IPS DF 19.7 (cell line): ENCODE measurements at regions not wholly inside any gene's neighbourhood (a gene's known extent, or its start where the extent isn't known, plus 50 kb on each side); places are given as distances from the start of the nearest gene placed in this dataset.

Experiments used
- DNase-seq: peaks from one replicate; pipeline ENCODE4 v3.0.0-alpha.2; 2013; ENCODE audit warnings: low read depth, low spot score

DNA sequence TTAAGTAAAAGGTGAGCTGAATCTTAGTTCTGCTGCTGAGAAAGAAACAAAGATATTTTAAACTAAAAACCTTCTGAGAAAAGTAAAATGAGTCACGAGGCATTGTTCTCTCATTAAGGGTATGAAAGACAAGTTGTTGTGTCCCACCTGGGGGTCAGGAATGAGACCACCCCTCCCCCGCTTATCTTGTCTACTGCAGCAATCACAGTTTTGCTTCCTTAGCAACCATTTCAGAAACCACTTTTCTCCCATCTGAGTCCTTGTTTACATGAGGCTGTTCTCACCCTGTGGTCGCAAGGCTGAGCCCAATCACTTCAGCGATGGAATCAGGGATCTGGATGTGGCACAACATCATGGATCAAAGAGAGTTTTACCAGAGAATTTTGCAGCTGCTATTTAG lies 377.6 kb upstream of the NETO1 start:
- DNase-seq: peak; percentile 56

GRCh38 chr18:73244401-73244800 lies 376.6 kb upstream of the NETO1 start:
- DNase-seq: no peak

DNA sequence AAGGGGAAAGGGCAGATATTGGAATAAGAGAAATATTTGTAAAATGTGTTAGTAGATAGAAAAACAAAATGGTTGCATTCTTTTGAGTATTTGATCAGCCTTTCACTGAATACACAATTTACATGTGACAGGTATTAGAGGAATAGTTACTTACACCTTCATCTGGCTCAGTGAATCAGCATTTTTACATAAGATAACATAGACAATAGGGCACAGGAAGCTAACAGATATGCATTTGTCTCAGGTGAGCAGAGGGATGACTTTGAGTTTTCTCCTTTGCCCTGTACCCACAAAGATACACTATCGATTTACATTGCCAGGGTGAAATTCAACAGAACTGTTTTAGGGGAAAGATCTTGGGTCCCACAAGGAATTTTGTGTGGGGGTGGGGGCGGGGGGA lies 373.1 kb upstream of the NETO1 start:
- DNase-seq: no peak

DNA sequence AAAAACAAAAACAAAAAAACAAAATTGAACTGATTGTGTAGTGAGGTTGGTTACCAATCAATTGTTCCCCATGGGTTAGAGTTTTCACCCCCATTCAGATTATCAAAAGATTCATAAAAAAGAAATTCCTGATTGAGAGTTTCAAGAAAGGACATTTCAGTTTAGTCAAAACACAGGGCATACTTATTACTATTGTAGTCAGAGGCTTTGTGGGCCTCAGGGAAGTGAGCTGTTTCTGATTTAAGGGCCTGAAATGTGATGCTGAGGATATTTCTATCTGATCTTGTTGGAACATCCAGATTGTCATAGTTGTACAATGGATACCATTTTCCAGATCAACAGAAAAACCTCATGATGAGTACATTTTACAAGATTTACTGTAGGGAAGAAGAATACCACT lies 368.1 kb upstream of the NETO1 start:
- no peak for DNase-seq

- DNase-seq: no peak
Measured at GRCh38 chr18:73235491-73235890, 367.7 kb upstream of the NETO1 start.

DNA sequence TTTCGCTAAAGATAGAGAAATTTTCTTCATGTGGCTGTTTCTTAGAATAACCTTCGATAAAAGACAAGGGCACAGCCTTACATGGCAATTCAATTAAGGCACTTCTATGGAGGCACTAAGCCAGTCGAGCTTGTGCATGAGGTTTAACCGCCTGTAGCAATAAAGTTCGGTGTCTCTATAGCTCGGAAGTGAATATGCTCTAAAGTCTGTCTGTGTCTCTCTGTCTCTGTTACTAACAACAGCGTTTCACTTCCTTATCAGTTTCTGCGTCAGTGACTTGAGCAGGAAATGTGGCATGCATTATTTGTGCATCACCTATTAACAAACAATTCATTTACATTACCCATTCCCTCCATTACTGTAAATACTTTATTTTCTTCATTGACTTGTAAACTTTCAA lies 365.1 kb upstream of the NETO1 start:
- no peak for DNase-seq

- DNase-seq: no peak
Measured at GRCh38 chr18:73220663-73221062, 352.9 kb upstream of the NETO1 start.

GRCh38 chr18:73218293-73218692 lies 350.5 kb upstream of the NETO1 start:
- DNase-seq: no peak

DNA sequence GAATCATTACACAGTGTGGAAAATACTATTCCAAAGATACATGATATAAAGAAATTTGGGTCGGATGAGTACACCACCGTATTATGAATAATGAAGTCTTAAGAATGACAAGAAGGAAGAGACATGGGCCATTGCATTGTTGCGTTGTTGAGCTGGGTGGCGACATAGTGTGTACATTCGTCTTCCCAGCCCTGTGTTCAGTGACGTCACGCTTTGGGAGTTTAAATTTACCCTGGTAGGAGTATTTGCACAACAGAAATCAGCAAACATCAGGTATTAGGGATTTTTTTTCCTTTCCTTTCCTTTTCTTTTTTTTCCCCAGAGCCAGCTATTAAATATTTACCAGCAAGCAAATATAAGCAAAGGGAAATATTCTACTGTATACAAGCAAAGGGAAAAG lies 347.2 kb upstream of the NETO1 start:
- no peak for DNase-seq

GRCh38 chr18:73212442-73212841 lies 344.7 kb upstream of the NETO1 start:
- DNase-seq: no peak

DNA sequence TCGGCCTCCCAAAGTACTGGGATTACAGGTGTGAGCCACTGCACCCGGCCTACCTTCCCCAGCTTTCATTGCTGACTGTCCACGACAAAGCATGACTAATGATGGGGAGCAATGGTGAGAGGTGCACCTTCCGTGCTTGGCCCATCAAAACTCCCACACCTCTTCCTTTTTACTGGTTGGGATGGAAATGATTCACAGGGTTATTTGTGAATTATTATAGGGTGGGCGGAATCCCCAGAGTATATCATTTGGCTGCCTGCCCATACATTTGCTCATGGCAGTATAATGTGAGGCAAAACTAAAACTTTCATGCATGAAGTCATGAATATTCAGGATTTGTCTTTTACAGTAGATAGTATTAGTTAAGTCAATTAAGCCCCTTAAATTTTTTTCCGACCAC lies 334.2 kb upstream of the NETO1 start:
- no peak for DNase-seq

DNA sequence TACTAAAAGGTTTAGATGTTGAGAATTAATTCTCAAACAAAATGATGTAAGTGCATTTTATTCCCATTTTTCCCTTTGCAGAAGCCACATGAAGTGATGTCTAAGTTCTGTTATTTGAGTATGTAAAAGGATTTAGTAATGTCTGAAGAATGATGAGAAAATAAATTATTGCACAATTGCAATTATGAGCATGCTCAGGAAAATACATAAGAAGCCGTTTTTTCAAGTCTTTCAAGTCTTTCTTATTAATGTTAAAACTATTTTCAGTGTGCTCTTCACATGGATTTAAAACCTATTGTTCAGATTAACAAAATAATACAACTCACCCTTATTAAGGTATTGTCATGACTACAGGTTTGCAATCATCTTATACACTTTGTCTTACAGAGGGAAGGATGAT lies 331.4 kb upstream of the NETO1 start:
- DNase-seq: no peak

GRCh38 chr18:73189718-73190117 lies 321.9 kb upstream of the NETO1 start:
- no peak for DNase-seq

DNA sequence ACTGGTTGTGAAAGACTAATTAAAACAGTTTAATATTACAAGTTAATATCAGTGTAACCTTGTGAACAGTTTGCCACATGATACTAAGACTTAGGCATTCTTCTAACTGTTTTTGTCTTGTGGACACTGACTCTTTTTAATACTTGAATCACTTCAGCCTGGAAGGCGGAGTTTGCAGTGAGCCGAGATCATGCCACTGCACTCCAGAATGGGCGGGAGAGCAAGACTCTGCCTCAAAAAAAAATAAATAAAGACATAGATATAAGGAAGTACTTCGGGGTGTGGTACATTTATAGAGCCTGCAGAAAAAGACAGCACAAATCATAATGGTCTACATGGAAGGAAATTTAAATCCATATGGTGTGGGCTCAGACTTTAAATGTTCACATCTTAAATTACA lies 300.4 kb upstream of the NETO1 start:
- no peak for DNase-seq

GRCh38 chr18:73164430-73164829 lies 296.6 kb upstream of the NETO1 start:
- no peak for DNase-seq

DNA sequence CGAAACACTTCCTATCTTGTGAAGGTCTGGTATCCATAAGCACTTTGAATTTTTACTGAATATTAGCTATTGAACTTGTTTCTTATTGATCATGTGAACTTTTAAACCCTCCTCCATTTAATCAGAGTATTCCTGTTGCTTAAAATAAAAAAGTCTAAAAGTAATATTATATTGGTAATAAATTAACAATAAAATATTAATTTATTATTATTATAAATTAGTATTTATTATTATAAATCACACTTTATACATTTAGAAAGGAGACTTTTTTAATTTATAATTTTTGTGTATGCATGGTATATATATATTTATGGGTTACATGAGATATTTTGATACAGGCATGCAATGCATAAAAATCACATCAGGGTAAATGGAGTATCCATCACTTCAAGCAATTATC lies 295.4 kb upstream of the NETO1 start:
- DNase-seq: no peak

- DNase-seq: no peak
Measured at GRCh38 chr18:73156117-73156516, 288.3 kb upstream of the NETO1 start.

DNA sequence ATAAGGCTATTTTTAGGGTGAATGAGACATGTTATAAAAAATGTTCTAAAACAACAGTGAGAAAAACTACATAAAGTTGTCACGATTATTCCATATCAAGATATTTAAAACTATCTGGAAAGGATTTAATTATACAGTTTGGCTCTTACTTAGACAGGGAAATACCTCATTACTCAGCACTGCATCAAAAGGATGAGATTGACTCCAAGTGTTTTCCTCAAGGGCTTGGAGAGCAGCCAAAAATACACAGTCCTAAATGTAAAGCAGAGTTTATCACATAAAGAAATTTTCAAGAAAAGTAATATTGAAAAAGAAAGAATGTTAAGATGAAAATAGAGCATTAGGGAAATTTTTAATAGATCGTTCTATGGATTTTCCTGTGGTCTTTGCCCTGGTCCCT lies 285.5 kb upstream of the NETO1 start:
- no peak for DNase-seq

GRCh38 chr18:73151086-73151485 lies 283.3 kb upstream of the NETO1 start:
- DNase-seq: no peak

- peak; percentile 2 for DNase-seq
Measured at GRCh38 chr18:73150199-73150598, 282.4 kb upstream of the NETO1 start.

DNA sequence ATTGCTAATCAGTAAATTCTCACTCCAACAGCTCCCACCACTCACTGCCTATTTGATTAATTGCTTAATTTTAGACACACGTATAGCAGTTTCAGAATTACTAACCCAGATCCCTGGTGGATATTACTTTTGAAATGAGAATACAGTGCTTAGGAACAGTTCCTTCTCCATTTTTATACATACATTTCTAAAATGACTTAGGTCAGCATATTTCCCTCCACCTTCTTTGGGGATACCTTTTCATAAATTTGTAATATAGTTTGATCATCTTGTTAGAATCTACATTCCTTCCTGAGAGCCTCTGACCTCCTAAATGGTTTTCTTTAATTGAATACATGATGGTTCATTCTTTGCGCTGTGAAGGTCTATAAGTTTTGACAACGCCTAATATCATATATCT lies 279.8 kb upstream of the NETO1 start:
- DNase-seq: no peak

DNA sequence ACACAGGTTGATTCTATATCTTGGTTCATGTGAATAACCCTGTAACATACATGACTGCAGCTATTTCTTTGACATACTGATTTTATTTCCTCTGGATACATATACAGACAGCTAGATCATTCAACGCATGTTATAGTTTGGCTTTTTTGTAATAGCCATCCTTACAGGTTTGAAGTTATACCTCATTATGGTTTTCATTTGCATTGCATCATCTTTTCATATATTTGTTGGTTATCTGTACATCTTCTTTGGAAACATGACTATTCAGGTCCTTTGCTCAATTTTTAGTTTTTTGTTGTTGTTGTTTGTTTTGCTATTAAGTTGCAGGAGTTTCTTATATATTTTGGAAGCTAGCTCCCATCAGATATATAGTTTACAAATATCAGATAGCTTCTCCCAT lies 276.2 kb upstream of the NETO1 start:
- DNase-seq: no peak

DNA sequence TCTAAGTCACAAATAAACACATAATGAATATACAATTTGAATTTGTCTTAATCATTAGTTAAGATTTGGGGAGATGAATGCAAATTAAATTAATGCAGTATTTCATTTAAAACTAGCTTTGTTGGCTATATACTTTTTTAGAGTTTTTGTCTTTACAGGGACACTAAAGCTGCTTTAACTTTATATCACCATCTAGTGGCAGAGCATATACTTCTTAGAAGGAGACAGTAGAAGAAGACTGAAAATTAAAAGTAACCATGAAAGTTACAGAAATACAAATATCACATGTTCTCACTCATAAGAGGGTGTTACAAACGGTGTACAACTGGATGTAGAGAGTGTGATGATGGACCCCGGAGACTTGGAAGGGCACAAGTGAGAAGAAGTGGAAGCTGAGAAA lies 268.3 kb upstream of the NETO1 start:
- DNase-seq: no peak

DNA sequence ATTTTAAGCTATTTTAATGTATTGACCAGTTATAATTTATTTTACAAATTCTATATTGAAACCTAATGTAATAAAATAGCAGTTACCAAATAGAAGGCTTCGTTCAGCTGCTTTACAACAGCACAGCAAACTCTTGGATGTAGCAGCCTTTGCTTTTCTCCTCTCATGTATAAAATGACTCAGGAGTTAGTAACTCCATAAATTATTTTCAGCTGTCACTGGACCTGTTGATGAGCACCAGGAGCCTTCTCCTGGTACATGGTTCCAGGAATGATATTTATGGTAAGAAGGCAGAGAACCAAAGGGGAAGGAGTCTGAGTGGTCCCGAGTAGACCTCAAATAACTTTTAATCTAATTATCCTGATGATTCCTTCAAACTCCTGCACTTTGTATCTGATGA lies 256.4 kb upstream of the NETO1 start:
- DNase-seq: no peak

DNA sequence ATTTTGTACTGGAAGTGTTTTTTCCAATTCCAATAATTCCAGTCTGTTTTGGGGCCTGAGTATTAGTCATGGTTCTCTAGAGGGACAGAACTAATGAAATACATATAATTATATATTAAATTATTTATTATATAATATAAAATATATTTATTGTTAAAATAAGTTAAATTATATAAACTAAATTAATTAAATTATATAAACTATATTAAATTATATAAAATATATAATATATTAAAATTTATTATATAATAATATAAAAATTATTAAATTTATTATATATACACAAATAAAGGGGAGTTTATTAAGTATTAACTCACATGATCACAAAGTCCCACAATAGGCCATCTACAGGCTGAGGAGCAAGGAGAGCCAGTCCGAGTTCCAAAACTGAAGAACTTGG lies 253.4 kb upstream of the NETO1 start:
- no peak for DNase-seq
